ENCODE measurements at regions not wholly inside any gene's neighbourhood (a gene's known extent, or its start where the extent isn't known, plus 50 kb on each side); places are given as distances from the start of the nearest gene placed in this dataset.

- DNase-seq (ENCODE audit: low read depth), result no peak
Observed at GRCh38 chr15:98387866-98388265, 260.5 kb upstream of the IGF1R start.

DNA sequence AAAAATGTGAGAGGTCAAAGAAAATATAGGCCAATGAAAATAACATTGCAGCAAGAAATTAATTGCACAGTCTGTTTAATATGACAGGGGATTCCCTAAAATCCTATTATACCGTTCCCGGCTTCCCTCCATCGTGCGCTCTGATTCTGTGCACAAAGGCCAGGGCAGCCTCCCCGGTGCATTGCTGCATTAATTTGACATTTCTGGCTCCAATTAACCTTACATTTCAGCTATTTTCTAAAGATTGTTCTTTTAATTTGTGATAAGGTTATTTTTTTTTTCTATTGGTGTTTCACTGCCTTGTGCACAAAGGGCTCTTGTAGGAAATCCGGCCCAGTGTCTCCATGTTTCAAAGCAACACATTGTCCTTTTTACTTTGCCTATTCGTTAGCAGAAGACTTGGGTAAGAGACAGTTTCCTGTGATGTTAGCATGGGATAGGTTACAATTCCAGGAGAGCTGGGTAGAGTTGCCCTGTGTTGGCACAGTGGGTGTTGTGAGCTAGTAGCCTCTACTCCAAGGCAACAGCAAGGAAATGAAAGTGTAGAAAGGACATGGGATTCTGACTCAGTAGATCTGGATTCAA, 257.3 kb upstream of the IGF1R start:
- DNase-seq (ENCODE audit: low read depth), result no peak

- DNase-seq (ENCODE audit: low read depth), result no peak
Observed at GRCh38 chr15:98391568-98391967, 256.8 kb upstream of the IGF1R start.

GRCh38 chr15:98393471-98393870, 254.9 kb upstream of the IGF1R start:
- DNase-seq (ENCODE audit: low read depth), result no peak

DNA sequence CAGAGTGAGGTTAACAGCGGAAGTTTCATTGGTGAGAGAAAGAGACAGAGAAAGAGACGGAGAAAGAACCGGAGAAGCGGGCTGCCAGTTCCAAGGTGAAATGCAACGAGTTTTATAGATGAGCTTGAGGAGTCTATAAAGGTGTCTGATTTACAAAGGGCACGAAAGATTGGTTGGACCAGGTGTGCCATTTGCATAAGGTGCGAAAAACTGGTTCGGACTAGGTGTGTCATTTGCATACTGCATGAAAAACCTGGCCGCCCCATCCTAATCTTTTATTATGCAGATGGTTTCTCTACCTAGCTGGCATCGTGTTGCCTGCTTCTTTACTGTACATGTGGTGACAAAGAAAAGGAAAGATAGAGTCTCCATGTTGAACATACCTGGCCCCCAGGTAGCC, 253.8 kb upstream of the IGF1R start:
- no peak for DNase-seq (ENCODE audit: low read depth)

DNA sequence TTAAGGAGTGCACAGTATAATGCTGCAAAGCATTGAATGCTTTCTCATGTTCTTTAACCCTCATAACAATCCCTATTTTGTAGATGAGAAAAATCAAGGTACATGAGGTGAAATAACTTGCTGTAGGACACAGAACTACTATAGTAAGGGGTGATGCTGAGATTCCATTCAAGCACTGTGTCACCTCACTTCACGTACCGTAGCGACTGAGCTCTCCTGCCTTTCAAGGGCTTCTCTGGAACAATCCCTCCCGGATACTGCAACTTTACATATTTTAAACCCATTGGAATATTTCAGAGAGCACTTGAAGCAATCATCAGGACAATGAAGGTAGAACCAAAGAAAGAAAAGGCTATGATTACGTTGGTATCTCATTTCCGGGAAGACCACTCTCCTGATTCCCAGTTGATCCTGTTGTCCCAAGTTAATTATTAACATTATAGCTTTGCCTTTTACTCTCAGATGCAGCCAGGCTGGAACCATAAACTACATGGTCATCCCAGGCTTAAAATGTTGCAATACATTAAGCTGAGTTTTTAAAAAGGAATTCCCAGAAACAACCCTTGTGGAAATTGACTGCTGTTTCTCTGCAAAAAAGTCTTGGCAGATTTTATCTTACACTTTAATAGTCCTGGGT, 252.2 kb upstream of the IGF1R start:
- no peak for DNase-seq (ENCODE audit: low read depth)

- peak; percentile 19 for DNase-seq (ENCODE audit: low read depth)
Observed at GRCh38 chr15:98397419-98397818, 250.9 kb upstream of the IGF1R start.

DNA sequence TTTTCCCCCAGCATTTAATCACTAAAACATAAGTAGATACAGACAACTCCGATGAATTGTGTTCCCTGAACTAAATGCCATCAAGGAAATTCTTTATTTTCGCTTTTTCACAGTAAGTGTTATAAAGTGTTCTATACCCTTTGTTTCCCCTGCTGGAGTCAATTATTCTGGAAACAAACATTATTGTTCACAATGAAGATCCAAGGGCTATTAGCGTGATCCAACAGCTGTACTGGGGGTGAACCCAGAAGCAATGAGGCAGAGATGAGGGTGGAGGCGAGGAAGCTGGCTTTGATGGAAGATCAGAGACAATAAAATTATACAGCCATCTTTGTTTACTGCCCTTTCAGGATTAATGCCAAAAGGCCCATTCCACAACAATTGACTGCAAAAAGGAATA, 250.3 kb upstream of the IGF1R start:
- no peak for DNase-seq (ENCODE audit: low read depth)

GRCh38 chr15:98398886-98399285, 249.5 kb upstream of the IGF1R start:
- DNase-seq (ENCODE audit: low read depth), result no peak

DNA sequence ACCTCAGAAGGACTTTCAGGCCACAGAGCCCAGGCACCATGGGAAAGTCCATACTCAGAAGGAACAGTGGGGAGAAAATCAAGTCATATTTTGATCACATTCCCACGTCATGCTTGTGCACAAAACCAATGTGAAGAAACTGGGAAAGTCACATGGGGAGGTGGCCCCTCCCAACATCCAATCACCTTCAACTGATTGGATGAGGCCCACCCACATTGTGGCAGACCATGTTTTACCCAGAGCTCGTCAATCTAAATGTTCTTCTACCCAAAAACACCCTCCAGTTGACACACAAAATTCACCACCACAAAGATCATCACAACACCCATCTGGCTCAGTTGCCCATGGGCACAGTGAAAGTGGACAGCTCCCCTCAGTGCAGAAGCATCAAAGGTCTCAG, 248.2 kb upstream of the IGF1R start:
- no peak for DNase-seq (ENCODE audit: low read depth)

DNA sequence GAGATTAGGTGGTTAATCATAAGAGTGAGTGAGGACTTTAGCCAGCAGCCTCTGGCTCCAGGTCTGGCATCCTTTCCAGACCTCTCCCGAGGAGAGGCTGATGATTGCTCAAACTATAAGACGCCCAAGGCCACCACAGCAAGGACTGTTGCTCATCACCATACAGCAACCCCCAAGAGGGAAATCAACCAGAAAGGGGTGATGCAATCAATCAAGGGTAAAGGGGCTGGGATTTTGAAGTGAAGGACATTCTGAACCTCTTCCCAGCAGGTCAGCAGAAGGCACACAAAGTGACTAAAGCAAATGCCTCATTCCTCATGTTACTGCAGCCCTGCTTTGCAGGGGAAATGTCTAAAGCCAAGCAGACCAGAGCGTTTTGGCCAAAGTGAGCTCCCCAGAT, 247.3 kb upstream of the IGF1R start:
- DNase-seq (ENCODE audit: low read depth), result no peak

DNA sequence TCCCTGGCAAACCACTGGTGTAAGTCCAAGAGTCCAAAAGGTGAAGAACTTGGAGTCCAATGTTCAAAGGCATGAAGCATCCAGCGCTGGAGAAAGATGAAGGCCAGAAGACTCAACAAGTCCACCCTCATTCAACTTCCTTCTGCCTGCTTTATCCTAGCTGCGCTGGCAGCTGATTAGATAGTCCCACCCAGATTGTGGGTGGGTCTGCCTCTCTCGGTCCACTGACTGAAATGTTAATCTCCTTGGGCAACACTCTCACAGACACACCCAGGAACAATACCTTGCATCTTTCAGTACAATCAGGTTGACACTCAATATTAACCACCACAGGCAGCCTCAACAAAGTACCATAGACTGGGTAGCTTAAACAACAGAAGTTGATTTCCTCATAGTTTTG, 245.9 kb upstream of the IGF1R start:
- no peak for DNase-seq (ENCODE audit: low read depth)

GRCh38 chr15:98403169-98403568, 245.2 kb upstream of the IGF1R start:
- DNase-seq (ENCODE audit: low read depth), result no peak

DNA sequence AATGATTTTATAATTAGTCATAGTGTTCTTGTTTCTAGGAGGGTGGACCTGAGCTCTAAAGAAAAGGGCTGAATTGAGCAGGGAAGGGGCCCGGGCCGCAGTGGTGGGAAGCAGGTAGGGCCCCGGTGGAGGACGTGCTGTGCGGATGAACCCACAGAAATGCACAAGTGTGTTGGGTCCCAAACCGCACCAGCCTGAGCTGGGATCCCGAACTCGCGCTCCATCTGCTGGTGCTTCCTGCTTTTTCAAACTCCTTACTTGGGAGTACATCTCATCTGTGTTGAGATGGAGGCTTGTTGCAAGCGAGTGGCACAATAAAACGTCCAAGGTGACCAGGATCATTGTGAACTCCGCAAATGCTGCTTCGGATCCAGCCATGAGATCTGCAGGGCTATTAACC, 244.8 kb upstream of the IGF1R start:
- DNase-seq (ENCODE audit: low read depth), result peak; percentile 50

DNA sequence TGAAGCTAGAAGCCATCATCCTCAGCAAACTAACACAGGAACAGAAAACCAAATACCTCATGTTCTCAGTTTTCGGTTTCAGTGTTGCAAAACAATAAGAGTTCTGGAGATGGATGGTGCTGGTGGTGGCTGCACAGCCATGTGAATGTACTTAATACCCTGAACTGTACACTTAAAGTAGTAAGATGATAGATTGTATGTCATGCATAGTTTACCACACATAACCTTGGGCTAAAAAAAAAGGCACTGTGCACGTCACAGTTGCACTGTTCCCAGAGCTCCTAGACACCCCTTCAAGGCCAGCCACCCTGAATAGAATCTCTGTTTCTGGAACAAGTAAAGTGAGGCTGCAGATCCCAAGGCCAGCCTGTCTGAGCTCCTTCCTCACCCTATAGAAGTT, 243.3 kb upstream of the IGF1R start:
- no peak for DNase-seq (ENCODE audit: low read depth)

DNA sequence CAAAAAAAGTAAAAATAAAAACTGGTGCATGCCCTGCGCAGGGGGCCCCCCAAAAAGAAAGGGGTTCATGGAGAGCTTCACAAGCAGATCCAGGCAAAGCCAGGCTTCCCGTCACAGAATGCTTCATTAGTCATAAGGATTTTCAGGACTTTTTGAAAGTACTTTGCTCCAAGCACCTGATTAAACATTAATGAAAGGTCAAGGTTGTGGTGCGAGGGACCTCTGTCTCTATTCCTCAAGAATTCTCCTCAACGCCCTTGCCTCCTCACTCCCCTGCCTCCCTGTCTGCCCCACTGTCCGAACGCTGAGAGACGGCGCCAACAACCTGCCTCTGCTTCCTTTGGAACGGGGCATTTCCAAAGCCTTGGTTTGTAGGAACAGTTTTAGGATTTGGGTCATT, 240.1 kb upstream of the IGF1R start:
- DNase-seq (ENCODE audit: low read depth), result no peak

DNA sequence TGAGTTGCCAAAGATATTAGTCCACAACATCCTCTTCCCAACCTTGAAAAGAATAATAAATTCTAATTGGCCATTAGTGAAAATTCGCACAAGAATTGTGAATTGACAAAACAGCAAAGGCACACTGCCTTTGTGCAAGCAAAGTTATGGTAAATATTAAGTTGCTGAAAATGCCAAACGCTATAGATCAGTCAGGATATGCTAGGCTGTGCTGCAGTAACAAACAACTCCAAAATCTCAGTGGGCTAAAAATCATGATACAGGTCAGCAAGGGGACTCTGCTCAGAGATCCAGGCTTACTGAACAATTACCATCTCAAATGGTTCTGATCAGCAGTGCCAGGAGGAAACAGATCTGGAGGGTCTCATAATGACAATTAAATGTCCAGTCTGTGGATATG, 238.0 kb upstream of the IGF1R start:
- no peak for DNase-seq (ENCODE audit: low read depth)

DNA sequence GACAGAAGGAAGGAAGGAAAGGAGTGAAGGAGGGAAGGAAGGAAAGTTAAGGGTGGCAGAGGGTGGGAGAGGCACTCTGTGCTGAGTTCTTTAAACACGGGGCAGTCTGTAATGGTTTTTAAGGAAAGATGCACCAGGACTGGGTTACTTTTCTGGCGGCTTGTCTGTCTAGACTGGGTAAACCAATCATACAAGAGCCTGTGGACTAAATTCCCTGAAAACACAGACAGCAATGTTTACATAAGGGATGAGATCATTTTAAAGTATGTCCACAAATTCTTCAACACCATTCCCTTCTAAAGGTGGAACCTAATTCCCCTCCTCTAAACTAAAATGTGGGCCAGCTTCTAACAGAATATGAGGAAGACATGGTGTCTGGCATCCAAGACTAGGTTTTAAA, 235.5 kb upstream of the IGF1R start:
- no peak for DNase-seq (ENCODE audit: low read depth)

- peak; percentile 83 for DNase-seq (ENCODE audit: low read depth)
Observed at GRCh38 chr15:98413933-98414546, 234.3 kb upstream of the IGF1R start.

DNA sequence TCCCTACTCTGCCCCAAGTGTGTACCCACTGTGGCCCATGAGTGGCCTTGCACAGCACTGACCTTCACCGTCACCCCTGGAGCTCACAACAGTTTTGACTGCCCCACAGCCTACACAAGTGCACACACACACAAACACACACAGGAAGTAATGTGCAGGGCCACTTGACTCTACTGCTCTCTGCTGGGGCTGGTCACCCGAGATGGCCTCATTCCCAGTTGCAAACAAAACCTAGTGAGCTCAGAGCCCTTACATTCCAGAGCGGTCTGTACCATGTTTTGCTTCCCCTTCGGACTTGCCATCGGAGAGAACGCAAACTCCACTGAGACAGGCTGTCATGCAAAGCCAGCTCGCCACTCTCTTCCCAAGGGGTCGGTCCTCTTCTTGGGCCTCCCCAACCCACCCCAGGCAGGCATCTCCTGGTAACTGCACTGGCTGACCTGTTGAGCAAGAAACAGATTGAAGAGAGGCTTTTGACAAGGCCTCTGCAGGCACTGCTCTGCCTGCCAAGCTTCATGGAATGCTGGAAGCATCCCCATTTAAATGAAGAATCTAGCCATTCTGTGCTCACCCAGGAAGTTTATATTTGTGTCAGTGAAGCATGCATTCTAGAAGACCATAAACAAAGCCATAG, 232.0 kb upstream of the IGF1R start:
- DNase-seq (ENCODE audit: low read depth), result no peak

DNA sequence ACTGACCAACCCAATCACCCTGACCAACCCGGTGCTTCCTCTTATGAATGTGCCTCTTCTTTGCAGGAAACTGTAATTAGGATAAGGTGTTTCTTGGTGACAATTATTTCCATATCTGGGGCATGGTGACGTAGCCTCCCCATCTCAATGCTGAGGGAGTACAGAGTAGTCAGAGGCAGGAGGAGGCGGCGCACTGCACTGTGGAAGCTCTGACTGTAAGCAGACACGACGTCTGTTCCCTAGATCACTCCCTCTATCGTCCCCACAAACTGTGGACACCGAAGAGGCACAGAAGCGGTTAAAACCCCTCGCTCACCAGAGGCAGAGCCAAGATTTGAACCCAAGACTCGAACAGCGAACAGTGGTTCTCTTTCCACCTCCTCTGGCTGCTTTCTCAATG, 231.0 kb upstream of the IGF1R start:
- no peak for DNase-seq (ENCODE audit: low read depth)

- DNase-seq (ENCODE audit: low read depth), result no peak
Observed at GRCh38 chr15:98418122-98418521, 230.2 kb upstream of the IGF1R start.

DNA sequence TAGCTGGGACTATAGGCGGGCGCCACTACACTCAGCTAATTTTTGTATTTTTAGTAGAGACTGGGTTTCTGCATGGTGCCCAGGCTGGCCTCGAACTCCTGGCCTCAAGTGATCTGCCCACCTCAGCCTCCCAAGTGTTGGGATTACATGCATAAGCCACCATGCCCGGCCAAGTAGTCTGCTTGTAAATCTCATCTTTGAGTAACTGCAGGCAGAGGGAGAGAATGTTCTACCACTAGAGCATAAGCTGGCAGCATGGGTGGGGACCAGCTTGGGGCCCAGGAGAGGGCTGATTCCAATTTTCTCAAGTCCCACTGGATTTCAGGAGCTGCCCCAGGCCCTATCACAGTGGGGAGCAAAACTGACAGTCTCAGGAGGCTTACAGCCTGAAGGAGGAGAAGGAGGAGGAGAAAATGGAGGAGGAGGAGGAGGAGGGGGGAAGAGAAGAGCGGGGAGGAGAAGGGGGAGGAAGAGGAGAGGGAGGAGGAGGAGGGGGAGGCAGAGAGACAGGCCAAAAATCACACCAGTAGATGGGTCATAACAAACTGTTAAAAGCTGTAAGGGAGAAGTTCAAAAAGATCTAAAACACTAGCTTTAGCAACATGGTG, 229.1 kb upstream of the IGF1R start:
- no peak for DNase-seq (ENCODE audit: low read depth)

Measured in Daoy (cell line).